Neural cell (in vitro differentiated cells): ENCODE measurements at regions not wholly inside any gene's neighbourhood (a gene's known extent, or its start where the extent isn't known, plus 50 kb on each side); places are given as distances from the start of the nearest gene placed in this dataset.

Experiments used
- POLR2AphosphoS5 ChIP-seq: IDR thresholded peaks from 2 replicates; pipeline ENCODE4 v1.6.1; 2012
- TF ChIP-seq, protein P1 (sequence below): fragments of 450-650 bp; IDR thresholded peaks from 2 replicates; pipeline ENCODE4 v1.5.1; 2014; ENCODE audit warnings: antibody characterized with exemption, mild to moderate bottlenecking, moderate library complexity; ENCODE audit not compliant: poor library complexity, severe bottlenecking

- TF ChIP-seq POLR2AphosphoS5 = no peak
- TF ChIP-seq, protein P1, sequence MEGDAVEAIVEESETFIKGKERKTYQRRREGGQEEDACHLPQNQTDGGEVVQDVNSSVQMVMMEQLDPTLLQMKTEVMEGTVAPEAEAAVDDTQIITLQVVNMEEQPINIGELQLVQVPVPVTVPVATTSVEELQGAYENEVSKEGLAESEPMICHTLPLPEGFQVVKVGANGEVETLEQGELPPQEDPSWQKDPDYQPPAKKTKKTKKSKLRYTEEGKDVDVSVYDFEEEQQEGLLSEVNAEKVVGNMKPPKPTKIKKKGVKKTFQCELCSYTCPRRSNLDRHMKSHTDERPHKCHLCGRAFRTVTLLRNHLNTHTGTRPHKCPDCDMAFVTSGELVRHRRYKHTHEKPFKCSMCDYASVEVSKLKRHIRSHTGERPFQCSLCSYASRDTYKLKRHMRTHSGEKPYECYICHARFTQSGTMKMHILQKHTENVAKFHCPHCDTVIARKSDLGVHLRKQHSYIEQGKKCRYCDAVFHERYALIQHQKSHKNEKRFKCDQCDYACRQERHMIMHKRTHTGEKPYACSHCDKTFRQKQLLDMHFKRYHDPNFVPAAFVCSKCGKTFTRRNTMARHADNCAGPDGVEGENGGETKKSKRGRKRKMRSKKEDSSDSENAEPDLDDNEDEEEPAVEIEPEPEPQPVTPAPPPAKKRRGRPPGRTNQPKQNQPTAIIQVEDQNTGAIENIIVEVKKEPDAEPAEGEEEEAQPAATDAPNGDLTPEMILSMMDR = no peak
Measured at GRCh38 chr13:97702614-97703013, 250.9 kb upstream of the IPO5 start.
